ENCODE measurements at regions not wholly inside any gene's neighbourhood (a gene's known extent, or its start where the extent isn't known, plus 50 kb on each side); places are given as distances from the start of the nearest gene placed in this dataset.

GRCh38 chr5:175261037-175261436 is 182.9 kb downstream of the DRD1 start (continued):
- TF ChIP-seq CTCF (IDR thresholded peaks at IDR 0.05) (no peak), E2F1 (CRISPR knock-in tag; IDR thresholded peaks at IDR 0.05) (no peak), CBFB (CRISPR knock-in tag; IDR thresholded peaks at IDR 0.05; ENCODE audit: low read depth) (no peak), ARID4B (CRISPR knock-in tag; IDR thresholded peaks at IDR 0.05; ENCODE audit: borderline replicate concordance) (no peak), ZBTB21 (CRISPR knock-in tag; IDR thresholded peaks at IDR 0.05; ENCODE audit: borderline replicate concordance) (no peak), ETV6 (CRISPR knock-in tag; IDR thresholded peaks at IDR 0.05) (no peak)

- TF ChIP-seq USF2 (CRISPR knock-in tag; IDR thresholded peaks at IDR 0.05) (peak; percentile 43), ZNF121 (CRISPR knock-in tag; IDR thresholded peaks at IDR 0.05) (no peak)
- Mint-ChIP-seq H3K4me1 (no peaks in the 10 kb centered on the region), H3K9me3 (peaks cover 8% of the 10 kb centered on the region), H3K27ac (no peak overlapping the region), H3K36me3 (no peaks in the 10 kb centered on the region), H3K27me3 (ENCODE audit: low read depth) (no peaks in the 10 kb centered on the region), H3K4me3 (no peak overlapping the region)
- ATAC-seq (peak; percentile 38; the same call in 1 of the 2 replicates), DNase-seq (ENCODE audit: low spot score) (no peak)
- ChIA-PET CTCF (no interaction called here), POLR2A (interaction anchor here (0.6 kb wide), 1 partner anchor 88 kb away, joined by 8 read pairs; no protein-coding TSS in a partner anchor)
Observed at GRCh38 chr5:175257847-175258194, 186.2 kb downstream of the DRD1 start.

- H3K4me1 Mint-ChIP-seq = no peaks in the 10 kb centered on the region
- no peaks in the 10 kb centered on the region for H3K36me3 Mint-ChIP-seq
- DNase-seq (ENCODE audit: low spot score) (no peak), ATAC-seq (no peak)
- H3K27me3 Mint-ChIP-seq (ENCODE audit: low read depth) = no peaks in the 10 kb centered on the region
- POLR2A ChIA-PET = interaction anchor here (0.6 kb wide), 1 partner anchor 87 kb away, joined by 8 read pairs; no protein-coding TSS in a partner anchor
- no peak overlapping the region for H3K27ac Mint-ChIP-seq
- H3K4me3 Mint-ChIP-seq = no peak overlapping the region
- peaks cover 5% of the 10 kb centered on the region for H3K9me3 Mint-ChIP-seq
- CTCF ChIA-PET = no interaction called here
- TF ChIP-seq ATF6 (CRISPR knock-in tag; IDR thresholded peaks at IDR 0.05) (no peak), ZNF138 (CRISPR knock-in tag; conservative IDR thresholded peaks at IDR 0.05) (no peak), ZNF671 (CRISPR knock-in tag; IDR thresholded peaks at IDR 0.05) (no peak), USF1 (CRISPR knock-in tag; IDR thresholded peaks at IDR 0.05) (no peak), TEAD4 (CRISPR knock-in tag; IDR thresholded peaks at IDR 0.05) (no peak), MLX (CRISPR knock-in tag; IDR thresholded peaks at IDR 0.05) (no peak), ZBTB21 (CRISPR knock-in tag; IDR thresholded peaks at IDR 0.05; ENCODE audit: borderline replicate concordance) (no peak), FOXP1 (CRISPR knock-in tag; IDR thresholded peaks at IDR 0.05; ENCODE audit: borderline replicate concordance) (no peak), NR2C2 (CRISPR knock-in tag; IDR thresholded peaks at IDR 0.05) (no peak), IRF2 (CRISPR knock-in tag; IDR thresholded peaks at IDR 0.05; ENCODE audit: borderline replicate concordance, low read depth) (no peak), FOXJ3 (CRISPR knock-in tag; IDR thresholded peaks at IDR 0.05; ENCODE audit: borderline replicate concordance) (no peak), ATF1 (CRISPR knock-in tag; IDR thresholded peaks at IDR 0.05) (no peak), E2F4 (CRISPR knock-in tag; IDR thresholded peaks at IDR 0.05; ENCODE audit: borderline replicate concordance, low read depth) (no peak)
Observed at GRCh38 chr5:175257128-175257846, 186.7 kb downstream of the DRD1 start.

All from WTC11 (cell line).